Vagina (tissue), 2 donors: ENCODE measurements at regions not wholly inside any gene's neighbourhood (a gene's known extent, or its start where the extent isn't known, plus 50 kb on each side); places are given as distances from the start of the nearest gene placed in this dataset.

Experiments
- CTCF ChIP-seq, 3 experiments: fragments of 450-650 bp in 2 of 3; fragments of 200-600 bp in 1 of 3; sonication (generic) in 1 of 3; IDR thresholded peaks; one replicate each; pipeline ENCODE4 v1.5.1; 2017 to 2019; ENCODE audit warnings: antibody characterized with exemption in 3 of 3, mild to moderate bottlenecking in 2 of 3, moderate library complexity in 2 of 3
- POLR2A ChIP-seq, 2 donors: fragments of 450-650 bp; IDR thresholded peaks; one replicate each; pipeline ENCODE4 v1.6.1; 2017; ENCODE audit warnings: antibody characterized with exemption in 2 of 2, mild to moderate bottlenecking in 2 of 2, moderate library complexity in 2 of 2

GRCh38 chrX:97666890-97667289, 783.2 kb downstream of the RPA4 start:
- TF ChIP-seq CTCF (IDR thresholded peaks at IDR 0.05) (no peak), POLR2A (IDR thresholded peaks at IDR 0.05) (no peak)
